ENCODE measurements at regions not wholly inside any gene's neighbourhood (a gene's known extent, or its start where the extent isn't known, plus 50 kb on each side); places are given as distances from the start of the nearest gene placed in this dataset.

DNA sequence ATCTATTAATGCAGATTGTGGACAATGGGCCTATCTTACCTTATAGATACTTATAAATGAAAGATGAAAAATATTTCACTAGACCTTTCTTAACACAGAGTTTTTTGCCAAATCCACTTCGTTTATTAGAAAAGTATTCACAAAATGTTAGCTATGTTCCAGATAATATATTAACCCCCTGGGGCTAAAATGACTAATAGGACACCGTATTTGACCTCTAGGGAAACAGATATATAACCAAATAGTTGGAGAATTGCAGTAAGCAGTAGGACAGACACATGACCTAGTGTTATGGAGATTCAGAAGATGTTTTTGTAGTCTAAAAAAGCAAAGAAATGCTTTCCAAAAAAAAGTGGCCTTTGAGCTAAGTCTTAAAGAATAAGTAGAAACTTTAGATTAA lies 106.9 kb downstream of the SEC16B start:
- TF ChIP-seq, protein P1, sequence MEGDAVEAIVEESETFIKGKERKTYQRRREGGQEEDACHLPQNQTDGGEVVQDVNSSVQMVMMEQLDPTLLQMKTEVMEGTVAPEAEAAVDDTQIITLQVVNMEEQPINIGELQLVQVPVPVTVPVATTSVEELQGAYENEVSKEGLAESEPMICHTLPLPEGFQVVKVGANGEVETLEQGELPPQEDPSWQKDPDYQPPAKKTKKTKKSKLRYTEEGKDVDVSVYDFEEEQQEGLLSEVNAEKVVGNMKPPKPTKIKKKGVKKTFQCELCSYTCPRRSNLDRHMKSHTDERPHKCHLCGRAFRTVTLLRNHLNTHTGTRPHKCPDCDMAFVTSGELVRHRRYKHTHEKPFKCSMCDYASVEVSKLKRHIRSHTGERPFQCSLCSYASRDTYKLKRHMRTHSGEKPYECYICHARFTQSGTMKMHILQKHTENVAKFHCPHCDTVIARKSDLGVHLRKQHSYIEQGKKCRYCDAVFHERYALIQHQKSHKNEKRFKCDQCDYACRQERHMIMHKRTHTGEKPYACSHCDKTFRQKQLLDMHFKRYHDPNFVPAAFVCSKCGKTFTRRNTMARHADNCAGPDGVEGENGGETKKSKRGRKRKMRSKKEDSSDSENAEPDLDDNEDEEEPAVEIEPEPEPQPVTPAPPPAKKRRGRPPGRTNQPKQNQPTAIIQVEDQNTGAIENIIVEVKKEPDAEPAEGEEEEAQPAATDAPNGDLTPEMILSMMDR (IDR thresholded peaks at IDR 0.05; ENCODE audit: low read depth, low read length), result no peak
- no peak overlapping the region for H3K4me3 ChIP-seq (replicated peaks in 1 of 2; ENCODE audit: low read depth in 2 of 2, low read length in 2 of 2)
- peak in 1 of 2 donors; percentile 18 for DNase-seq (ENCODE audit: low read depth in 2 of 2)

DNA sequence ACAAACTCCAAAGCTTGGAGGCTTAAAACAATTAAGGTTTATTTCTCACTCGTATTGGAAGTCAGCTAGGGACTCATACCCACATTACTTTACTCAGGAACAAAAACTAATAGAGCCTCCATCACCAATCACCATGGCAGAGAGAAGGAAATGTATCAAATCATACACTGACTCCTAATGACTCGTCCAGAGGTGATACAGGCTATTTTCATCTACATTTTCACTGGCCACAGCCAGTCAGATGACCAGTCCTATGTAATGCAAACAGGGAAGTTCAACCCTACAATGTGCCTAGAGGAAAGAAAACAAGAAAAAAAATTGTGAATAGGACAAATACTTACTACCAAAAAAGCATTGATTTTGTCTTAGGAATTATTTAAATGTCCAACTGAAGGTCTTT lies 110.3 kb downstream of the SEC16B start:
- no peak overlapping the region for H3K4me3 ChIP-seq (replicated peaks in 1 of 2; ENCODE audit: low read depth in 2 of 2, low read length in 2 of 2)
- no peak for DNase-seq (ENCODE audit: low read depth in 2 of 2)
- TF ChIP-seq, protein P1 (IDR thresholded peaks at IDR 0.05; ENCODE audit: low read depth, low read length), result no peak

DNA sequence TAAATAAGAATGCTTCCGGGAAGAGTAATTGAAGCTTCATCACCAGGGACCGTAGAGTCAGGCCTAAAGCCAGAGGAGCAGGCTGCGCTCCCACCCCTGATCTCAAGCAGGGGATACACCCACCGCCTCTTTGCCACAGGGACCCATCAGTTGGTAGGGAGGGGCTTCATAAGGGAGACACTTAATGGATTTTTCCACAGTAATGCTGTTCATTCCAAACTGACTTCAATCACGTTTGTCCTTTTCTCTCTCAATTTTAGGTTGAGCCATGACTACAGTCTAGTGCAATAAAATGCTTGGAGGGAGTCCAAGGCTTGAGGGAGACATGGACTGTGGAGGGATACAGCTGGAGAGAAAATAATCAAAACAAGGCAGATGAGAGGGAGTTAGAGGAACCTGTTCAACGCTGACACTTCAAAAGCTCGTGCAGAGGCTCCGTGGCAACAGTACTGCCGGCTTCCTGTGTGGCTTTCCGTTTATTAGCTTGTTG lies 111.5 kb downstream of the SEC16B start:
- peak; percentile 15 to 22 for DNase-seq (ENCODE audit: low read depth in 2 of 2)
- TF ChIP-seq, protein P1 (IDR thresholded peaks at IDR 0.05; ENCODE audit: low read depth, low read length), result no peak
- H3K4me3 ChIP-seq (replicated peaks in 1 of 2; ENCODE audit: low read depth in 2 of 2, low read length in 2 of 2), result no peak overlapping the region

DNA sequence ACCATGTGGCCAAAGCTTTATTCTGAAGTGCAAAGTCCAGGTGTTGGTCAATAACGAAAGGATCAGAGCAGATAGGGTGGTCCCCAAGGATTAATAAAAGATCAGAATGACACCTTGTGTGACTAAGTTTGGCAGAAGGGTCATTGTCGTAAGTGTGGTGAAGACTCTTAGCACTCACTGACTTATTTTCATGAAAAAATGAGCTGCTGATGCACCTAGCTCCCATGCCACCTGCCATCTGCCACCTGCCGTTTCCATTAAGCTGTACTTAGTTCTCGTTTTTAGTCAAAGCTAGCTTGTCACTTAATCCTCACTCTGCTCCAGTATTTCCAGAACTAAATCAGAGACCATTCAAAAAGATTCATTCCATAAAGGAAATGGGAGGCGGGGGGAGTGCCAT lies 112.6 kb downstream of the SEC16B start:
- H3K4me3 ChIP-seq (replicated peaks in 1 of 2; ENCODE audit: low read depth in 2 of 2, low read length in 2 of 2), result no peak overlapping the region
- TF ChIP-seq, protein P1 (IDR thresholded peaks at IDR 0.05; ENCODE audit: low read depth, low read length), result no peak

DNA sequence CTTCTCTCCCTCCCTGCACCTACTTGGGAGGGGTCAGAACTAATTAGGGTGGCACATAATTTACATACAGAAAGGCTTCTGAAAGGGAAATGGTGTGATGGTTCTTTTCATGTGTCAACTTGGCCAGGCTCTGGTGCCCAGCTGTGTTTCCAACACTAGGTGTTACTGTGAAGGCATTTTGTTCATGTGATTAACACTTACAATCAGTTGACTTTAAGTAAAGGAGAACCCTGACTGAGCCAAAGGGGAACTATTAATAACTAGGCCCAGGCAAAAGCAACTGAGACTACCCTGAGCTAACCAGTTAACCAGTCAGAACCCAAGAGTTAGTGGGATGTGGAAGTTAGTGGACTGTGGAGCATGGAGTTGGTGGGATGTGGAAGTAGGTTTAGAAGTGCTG lies 114.9 kb downstream of the SEC16B start:
- TF ChIP-seq, protein P1 (IDR thresholded peaks at IDR 0.05; ENCODE audit: low read depth, low read length), result no peak
- no peak for DNase-seq (ENCODE audit: low read depth in 2 of 2)
- H3K4me3 ChIP-seq (replicated peaks in 1 of 2; ENCODE audit: low read depth in 2 of 2, low read length in 2 of 2), result no peak overlapping the region

More for the DNA sequence above, 112.6 kb downstream of the SEC16B start:
- no peak for DNase-seq (ENCODE audit: low read depth in 2 of 2)

DNA sequence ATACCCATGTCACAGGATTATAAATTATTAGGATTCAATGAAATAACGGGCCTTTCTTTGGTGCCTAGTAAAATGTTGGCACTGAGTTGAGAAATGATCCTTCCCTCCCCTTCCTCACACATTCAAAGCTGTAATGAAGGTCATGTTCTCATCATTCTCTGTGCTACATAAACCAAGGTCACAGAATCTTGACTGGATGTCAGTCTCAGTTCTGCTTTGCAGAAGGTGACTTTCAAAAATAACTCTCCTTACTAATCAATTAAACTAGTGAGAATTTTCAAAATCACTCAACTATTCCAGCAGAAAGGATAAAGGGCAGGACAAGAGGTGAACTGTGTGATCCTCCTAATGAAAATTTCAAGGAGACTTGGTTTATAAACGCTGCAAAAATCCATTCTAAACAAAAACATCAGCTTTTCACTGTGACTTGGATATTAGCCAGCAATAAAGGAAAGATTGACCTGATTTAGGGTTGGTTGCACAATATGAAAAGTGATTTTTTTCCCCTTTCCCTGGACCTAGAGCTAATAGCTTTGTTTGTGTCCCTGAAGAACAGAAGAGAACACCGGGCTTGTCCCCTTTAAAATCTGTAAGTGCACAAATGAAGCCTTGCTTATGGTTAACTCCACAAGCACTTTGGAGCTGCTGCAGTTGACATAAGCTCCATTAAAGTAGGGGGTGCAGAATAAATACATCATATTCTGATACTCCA lies 120.1 kb downstream of the SEC16B start:
- DNase-seq (ENCODE audit: low read depth in 2 of 2), result no peak
- TF ChIP-seq, protein P1 (IDR thresholded peaks at IDR 0.05; ENCODE audit: low read depth, low read length), result no peak
- H3K4me3 ChIP-seq (replicated peaks in 1 of 2; ENCODE audit: low read depth in 2 of 2, low read length in 2 of 2), result no peak overlapping the region
